ENCODE measurements at regions not wholly inside any gene's neighbourhood (a gene's known extent, or its start where the extent isn't known, plus 50 kb on each side); places are given as distances from the start of the nearest gene placed in this dataset.

- intact Hi-C loops (cut with DNase I; ENCODE audit: low total_unique reads), result no loop called here
These were observed 185.4 kb downstream of the TTLL7 start for GRCh38 chr1:83813576-83813975.

DNA sequence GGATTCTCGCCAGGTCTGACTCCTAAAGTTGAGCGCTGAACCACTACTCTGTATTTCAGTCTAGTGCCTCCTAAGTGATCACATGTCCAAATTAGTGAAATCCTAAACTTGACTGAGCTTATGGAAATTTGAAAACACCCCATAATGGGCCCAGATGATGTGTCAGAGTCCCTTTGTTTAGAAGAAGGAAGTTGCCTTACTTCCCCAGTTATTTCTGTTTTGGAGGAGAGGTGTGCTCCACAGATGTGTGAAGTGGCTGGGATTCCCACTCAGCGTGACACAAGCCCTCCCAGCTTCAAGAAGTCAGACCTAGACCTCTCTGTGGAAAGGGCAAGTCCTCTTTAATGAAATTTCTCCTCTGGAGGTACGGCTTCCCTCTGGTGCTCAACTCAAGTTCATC, 188.8 kb downstream of the TTLL7 start:
- Histone ChIP-seq H3K4me3 (no peak overlapping the region), H3K4me1 (no peaks in the 10 kb centered on the region), H3K27me3 (no peaks in the 10 kb centered on the region), H3K9me3 (no peaks in the 10 kb centered on the region), H3K36me3 (no peaks in the 10 kb centered on the region), H3K27ac (no peak overlapping the region)
- DNase-seq, result no peak
- WGBS, 5 donors, result 83 to 94% (median 89%) methylated on average over 4 of the region's 4 CpGs
- intact Hi-C loops (cut with DNase I; ENCODE audit: low total_unique reads), result no loop called here
- TF ChIP-seq POLR2AphosphoS5 (IDR thresholded peaks at IDR 0.05) (no peak), EP300 (IDR thresholded peaks at IDR 0.05) (no peak), POLR2A (IDR thresholded peaks at IDR 0.05) (no peak), CTCF (IDR thresholded peaks at IDR 0.05) (no peak)

More at GRCh38 chr1:83813576-83813975, 185.4 kb downstream of the TTLL7 start:
- H3K27ac ChIP-seq, result no peak overlapping the region
- TF ChIP-seq EP300 (IDR thresholded peaks at IDR 0.05) (no peak), POLR2AphosphoS5 (IDR thresholded peaks at IDR 0.05) (no peak), POLR2A (IDR thresholded peaks at IDR 0.05) (no peak), CTCF (IDR thresholded peaks at IDR 0.05) (no peak)
- H3K36me3 ChIP-seq, result no peaks in the 10 kb centered on the region
- no peak overlapping the region for H3K4me3 ChIP-seq
- DNase-seq, result no peak
- no peaks in the 10 kb centered on the region for H3K9me3 ChIP-seq
- H3K4me1 ChIP-seq, result no peaks in the 10 kb centered on the region
- H3K27me3 ChIP-seq, result no peaks in the 10 kb centered on the region
- 88 to 100% (median 95%) methylated on average over 4 of the region's 4 CpGs for WGBS, 5 donors

GRCh38 chr1:83808536-83808935, 190.4 kb downstream of the TTLL7 start:
- TF ChIP-seq POLR2AphosphoS5 (IDR thresholded peaks at IDR 0.05), result no peak
- TF ChIP-seq EP300 (IDR thresholded peaks at IDR 0.05), result no peak
- TF ChIP-seq POLR2A (IDR thresholded peaks at IDR 0.05), result no peak
- no peak for TF ChIP-seq CTCF (IDR thresholded peaks at IDR 0.05)
- Histone ChIP-seq H3K27ac (no peak overlapping the region), H3K27me3 (no peaks in the 10 kb centered on the region), H3K4me3 (no peak overlapping the region), H3K4me1 (no peaks in the 10 kb centered on the region), H3K9me3 (no peaks in the 10 kb centered on the region), H3K36me3 (no peaks in the 10 kb centered on the region)
- intact Hi-C loops (cut with DNase I; ENCODE audit: low total_unique reads), result no loop called here
- no peak for DNase-seq

DNA sequence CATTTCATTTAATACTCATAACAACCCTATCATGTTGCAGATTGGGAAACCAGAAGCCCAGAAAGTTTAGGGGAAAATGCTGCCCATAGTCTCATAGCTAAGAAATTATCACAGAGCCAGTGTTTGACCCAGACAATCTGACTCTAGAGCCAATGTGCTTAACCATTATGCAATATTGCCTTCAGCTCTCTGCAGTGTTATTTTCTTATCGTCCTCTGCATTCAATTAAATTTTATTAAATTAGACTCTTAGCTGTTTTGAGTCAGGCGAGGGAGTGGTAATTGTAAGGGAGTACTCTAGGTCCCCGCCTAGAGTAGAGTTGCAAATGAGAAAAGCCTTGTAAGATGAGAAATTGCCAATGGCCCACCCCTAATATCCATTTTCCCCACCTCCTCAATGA, 191.1 kb downstream of the TTLL7 start:
- Histone ChIP-seq H3K27me3 (no peaks in the 10 kb centered on the region), H3K27ac (no peak overlapping the region), H3K9me3 (no peaks in the 10 kb centered on the region), H3K36me3 (no peaks in the 10 kb centered on the region), H3K4me3 (no peak overlapping the region), H3K4me1 (no peaks in the 10 kb centered on the region)
- WGBS, 5 donors, result 93 to 98% (median 96%) methylated on average over 3 of the region's 3 CpGs
- intact Hi-C loops (cut with DNase I; ENCODE audit: low total_unique reads), result no loop called here
- DNase-seq, result no peak
- TF ChIP-seq EP300 (IDR thresholded peaks at IDR 0.05) (no peak), POLR2AphosphoS5 (IDR thresholded peaks at IDR 0.05) (no peak), POLR2A (IDR thresholded peaks at IDR 0.05) (no peak), CTCF (IDR thresholded peaks at IDR 0.05) (no peak)

Data from stomach (tissue), 8 donors.